GM12874 (cell line): ENCODE measurements at regions not wholly inside any gene's neighbourhood (a gene's known extent, or its start where the extent isn't known, plus 50 kb on each side); places are given as distances from the start of the nearest gene placed in this dataset.

ENCODE experiments used
- TF ChIP-seq, protein P1 (sequence below): IDR thresholded peaks from 2 replicates; pipeline ENCODE4 v1.5.1; 2011; ENCODE audit warnings: low read depth, mild to moderate bottlenecking, control low read depth, low read length, moderate library complexity; ENCODE audit not compliant: insufficient read depth

DNA sequence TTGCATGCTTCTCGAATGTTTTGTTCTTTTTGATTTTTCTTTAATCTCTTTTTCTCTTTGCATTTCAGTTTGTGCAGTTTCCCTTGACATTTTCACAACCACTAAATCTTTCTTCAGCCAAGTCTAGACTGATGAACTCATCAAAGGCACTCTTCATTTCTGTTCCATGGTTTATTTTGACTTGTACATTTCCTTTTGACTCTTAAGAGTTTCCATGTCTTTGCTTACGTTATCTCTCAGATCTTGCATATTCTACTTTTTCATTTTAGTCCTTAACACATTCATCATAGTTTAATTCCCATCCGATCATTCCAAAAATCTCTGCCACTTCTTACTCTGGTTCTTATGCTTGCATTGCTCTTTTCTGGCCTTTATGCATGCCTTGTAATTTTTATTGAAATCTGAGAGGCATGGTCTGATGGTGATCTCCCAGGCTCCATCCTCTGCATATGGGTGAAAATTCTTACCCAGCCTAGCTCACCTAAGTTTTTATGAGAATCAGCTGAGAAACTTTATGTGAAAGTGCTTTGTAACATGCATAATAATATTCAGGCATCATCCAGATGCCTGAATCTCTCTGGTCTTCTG lies 202.8 kb upstream of the IGFBP3 start:
- TF ChIP-seq, protein P1, sequence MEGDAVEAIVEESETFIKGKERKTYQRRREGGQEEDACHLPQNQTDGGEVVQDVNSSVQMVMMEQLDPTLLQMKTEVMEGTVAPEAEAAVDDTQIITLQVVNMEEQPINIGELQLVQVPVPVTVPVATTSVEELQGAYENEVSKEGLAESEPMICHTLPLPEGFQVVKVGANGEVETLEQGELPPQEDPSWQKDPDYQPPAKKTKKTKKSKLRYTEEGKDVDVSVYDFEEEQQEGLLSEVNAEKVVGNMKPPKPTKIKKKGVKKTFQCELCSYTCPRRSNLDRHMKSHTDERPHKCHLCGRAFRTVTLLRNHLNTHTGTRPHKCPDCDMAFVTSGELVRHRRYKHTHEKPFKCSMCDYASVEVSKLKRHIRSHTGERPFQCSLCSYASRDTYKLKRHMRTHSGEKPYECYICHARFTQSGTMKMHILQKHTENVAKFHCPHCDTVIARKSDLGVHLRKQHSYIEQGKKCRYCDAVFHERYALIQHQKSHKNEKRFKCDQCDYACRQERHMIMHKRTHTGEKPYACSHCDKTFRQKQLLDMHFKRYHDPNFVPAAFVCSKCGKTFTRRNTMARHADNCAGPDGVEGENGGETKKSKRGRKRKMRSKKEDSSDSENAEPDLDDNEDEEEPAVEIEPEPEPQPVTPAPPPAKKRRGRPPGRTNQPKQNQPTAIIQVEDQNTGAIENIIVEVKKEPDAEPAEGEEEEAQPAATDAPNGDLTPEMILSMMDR = no peak

DNA sequence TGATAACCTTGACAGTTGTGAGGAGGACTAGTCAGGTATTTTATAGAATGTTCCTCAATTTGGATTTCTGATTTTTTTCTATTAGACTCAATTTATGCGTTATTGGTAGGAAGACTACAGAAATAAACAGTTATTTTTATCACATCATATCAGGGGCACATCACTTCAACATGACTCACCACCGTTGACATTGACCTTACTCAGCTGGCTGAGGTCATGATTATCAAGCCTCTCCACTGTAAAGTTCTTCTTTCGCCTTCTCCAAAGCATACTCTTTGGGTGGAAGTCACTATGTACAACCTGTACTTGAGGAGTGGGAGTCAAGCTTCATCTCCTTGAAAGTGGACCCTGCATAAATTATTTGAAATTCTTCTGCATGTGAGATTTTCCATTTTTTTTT lies 194.3 kb upstream of the IGFBP3 start:
- TF ChIP-seq, protein P1 = no peak

DNA sequence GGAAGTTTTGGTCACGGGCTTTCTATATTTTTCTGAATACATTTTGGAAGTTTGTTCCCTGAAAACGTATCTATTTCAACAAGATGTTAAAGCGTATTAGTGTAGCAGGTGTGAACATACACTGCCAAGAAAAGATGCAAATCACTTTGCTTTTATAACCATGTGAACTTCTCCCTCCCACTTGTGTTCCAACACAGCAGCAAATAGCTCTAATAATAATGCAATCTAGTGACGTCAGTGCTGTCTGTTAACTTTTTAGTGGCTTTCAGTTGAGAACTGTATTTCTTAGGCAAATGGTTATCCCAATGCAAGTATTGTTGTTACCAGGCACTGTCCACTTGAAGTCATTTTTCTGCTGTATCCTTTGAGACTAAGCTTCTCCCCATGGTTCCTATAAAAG lies 188.4 kb upstream of the IGFBP3 start:
- TF ChIP-seq, protein P1 = no peak

DNA sequence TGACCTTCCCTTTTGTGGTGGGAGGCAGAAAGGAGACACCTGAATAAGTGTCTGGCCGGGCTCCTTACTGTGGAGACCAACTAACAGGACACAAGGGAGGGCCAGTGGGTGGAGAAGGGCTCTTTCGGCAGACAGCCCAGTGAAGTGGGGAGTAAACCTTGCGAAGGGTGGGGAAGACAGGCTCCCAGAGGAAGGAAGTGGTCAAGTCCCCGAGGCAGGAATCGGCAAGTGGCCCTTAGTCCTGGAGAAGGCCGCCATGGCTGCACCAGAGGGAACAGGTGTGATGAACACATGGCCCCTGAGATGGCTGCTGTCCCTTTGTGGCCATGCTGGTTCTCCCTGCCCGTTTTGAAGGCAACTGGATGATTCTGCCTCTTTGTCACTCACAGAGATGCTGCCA lies 187.2 kb upstream of the IGFBP3 start:
- TF ChIP-seq, protein P1 = no peak

DNA sequence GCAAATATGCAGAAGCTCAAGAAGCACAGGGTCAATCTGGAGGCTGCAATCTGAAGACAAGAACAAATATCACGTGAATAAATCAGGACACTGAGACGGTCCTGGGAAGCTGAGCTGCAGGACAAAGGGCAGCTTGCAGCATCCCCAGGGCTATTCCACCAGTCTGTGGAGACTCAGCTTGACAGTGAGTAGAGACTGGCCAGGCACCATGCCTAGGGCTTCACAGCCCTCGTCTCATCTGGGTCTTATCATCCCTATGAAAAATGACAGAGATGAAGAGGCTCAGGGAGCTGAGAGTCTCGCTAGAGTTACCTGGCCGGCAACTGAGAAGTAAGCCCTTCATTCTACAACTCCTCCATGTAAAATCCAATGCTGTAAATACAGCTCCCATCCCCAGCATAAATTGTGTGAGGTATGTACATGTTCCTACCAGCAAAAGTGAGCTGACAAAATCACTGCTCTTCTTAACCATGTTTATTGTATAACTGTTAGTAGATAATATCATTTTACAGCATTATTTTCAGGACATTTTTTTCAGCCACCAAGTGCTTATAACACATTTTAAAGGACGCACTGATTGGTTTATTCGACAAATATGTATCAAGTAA lies 186.6 kb upstream of the IGFBP3 start:
- TF ChIP-seq, protein P1 = no peak

DNA sequence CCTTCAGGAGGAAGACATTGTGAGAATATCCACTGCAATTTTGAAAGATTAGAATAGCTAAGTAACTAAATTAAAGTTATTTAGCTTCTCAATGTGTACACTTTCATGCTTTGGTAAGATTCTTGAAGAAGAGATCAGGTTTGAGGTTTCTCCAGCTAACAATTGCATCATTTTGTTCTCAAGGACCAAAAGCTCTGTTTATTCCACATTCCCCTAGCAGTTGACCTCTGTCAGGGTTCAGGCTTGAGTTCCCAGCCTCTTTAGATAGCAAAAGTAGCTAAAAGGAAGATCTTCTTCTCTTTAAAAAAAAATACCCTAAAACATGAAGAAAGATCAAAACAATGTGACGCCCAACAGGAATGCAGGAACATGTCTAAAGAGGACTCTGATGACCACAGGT lies 179.4 kb upstream of the IGFBP3 start:
- TF ChIP-seq, protein P1 = no peak

DNA sequence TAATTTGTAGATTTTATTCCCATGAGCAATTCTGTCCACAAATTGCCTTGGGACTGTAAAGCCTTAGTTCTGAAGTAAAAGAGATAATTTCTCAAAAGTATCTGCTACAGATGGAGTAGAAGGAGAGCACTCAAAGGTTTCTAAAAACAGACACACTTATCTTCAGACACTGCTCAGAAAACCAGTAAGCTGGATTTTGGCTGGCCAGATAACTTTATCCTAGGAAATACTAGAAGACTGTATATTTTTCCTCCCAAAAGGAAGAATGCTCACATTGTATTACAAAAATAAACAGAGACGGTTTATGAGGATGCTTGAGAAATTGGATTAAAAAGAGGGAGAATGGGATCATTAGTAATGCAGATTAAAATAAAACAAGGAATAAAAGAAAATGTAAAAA lies 178.0 kb upstream of the IGFBP3 start:
- TF ChIP-seq, protein P1 = no peak
